ENCODE measurements at regions not wholly inside any gene's neighbourhood (a gene's known extent, or its start where the extent isn't known, plus 50 kb on each side); places are given as distances from the start of the nearest gene placed in this dataset.

GRCh38 chr5:33260098-33260497 is 180.7 kb upstream of the TARS1 start:
- H3K27ac ChIP-seq, result no peak overlapping the region
- no peaks in the 10 kb centered on the region for H3K4me1 ChIP-seq
- no peak for DNase-seq (ENCODE audit: low spot score in 2 of 2)
- H3K4me3 ChIP-seq, result no peak overlapping the region
- H3K9me3 ChIP-seq, result no peaks in the 10 kb centered on the region
- WGBS, result 93% methylated on average over 2 of the region's 2 CpGs
- TF ChIP-seq EP300 (IDR thresholded peaks at IDR 0.05) (no peak), POLR2A (IDR thresholded peaks at IDR 0.05) (no peak), POLR2AphosphoS5 (IDR thresholded peaks at IDR 0.05) (no peak), CTCF (IDR thresholded peaks at IDR 0.05) (no peak)
- H3K36me3 ChIP-seq, result no peaks in the 10 kb centered on the region
- no peaks in the 10 kb centered on the region for H3K27me3 ChIP-seq

DNA sequence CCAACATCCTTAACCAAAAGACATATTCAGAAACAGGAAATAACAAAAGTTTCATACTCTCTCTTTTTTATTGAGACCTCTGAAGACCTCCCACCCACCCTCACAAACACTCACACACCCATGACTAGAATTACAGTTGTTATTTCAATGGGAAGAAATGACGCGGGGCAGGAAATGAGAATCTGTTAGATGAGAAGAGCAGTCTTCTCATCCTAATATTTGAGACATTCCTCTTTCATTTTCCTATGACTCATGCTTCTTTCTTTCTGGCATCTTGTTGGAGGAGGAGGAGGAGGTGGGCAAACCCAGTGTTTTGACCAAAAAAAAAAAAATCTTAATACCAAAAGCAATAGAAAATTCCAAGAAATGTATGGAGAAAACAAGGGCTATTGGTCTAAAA is 179.5 kb upstream of the TARS1 start:
- WGBS, result 61% methylated on average over 2 of the region's 2 CpGs

DNA sequence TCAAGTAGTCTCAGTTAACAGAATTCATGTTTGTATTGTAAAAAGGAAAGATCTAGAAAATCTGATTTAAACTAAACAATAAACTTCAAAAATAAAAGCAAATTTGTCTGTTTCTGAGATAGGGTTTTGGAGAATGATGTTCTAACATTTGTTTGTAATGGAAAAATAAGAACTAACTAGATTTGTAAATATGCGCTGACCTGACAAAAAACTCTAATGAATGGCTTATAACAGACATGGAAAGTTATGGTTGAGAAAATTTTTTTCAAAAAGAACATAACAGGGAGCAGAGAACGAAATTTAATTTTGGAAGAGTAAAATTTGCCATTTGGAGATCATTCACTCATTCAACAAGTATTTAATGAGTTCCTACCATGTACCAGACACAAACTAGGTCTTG is 179.0 kb upstream of the TARS1 start:
- H3K9me3 ChIP-seq, result no peaks in the 10 kb centered on the region

More for the DNA sequence above, 179.5 kb upstream of the TARS1 start:
- no peak for DNase-seq (ENCODE audit: low spot score in 2 of 2)
- TF ChIP-seq POLR2AphosphoS5 (IDR thresholded peaks at IDR 0.05), result no peak
- TF ChIP-seq EP300 (IDR thresholded peaks at IDR 0.05), result no peak
- no peak for TF ChIP-seq CTCF (IDR thresholded peaks at IDR 0.05)
- no peak for TF ChIP-seq POLR2A (IDR thresholded peaks at IDR 0.05)
- Histone ChIP-seq H3K36me3 (no peaks in the 10 kb centered on the region), H3K4me1 (no peaks in the 10 kb centered on the region), H3K27ac (no peak overlapping the region), H3K9me3 (no peaks in the 10 kb centered on the region), H3K4me3 (no peak overlapping the region), H3K27me3 (no peaks in the 10 kb centered on the region)

GRCh38 chr5:33267801-33268200 is 173.0 kb upstream of the TARS1 start:
- Histone ChIP-seq H3K27ac (no peak overlapping the region), H3K36me3 (no peaks in the 10 kb centered on the region), H3K9me3 (no peaks in the 10 kb centered on the region), H3K4me1 (no peaks in the 10 kb centered on the region), H3K27me3 (no peaks in the 10 kb centered on the region), H3K4me3 (no peak overlapping the region)
- 73% methylated on average over 1 of the region's 1 CpG for WGBS
- TF ChIP-seq POLR2AphosphoS5 (IDR thresholded peaks at IDR 0.05), result no peak
- no peak for TF ChIP-seq EP300 (IDR thresholded peaks at IDR 0.05)
- no peak for TF ChIP-seq CTCF (IDR thresholded peaks at IDR 0.05)
- no peak for TF ChIP-seq POLR2A (IDR thresholded peaks at IDR 0.05)
- no peak for DNase-seq (ENCODE audit: low spot score in 2 of 2)

More for the DNA sequence above, 179.0 kb upstream of the TARS1 start:
- no peaks in the 10 kb centered on the region for H3K4me1 ChIP-seq
- no peaks in the 10 kb centered on the region for H3K27me3 ChIP-seq
- H3K27ac ChIP-seq, result no peak overlapping the region
- no peak overlapping the region for H3K4me3 ChIP-seq
- DNase-seq (ENCODE audit: low spot score in 2 of 2), result no peak
- H3K36me3 ChIP-seq, result no peaks in the 10 kb centered on the region
- WGBS, result 79% methylated on average over 2 of the region's 2 CpGs
- no peak for TF ChIP-seq POLR2A (IDR thresholded peaks at IDR 0.05)
- no peak for TF ChIP-seq CTCF (IDR thresholded peaks at IDR 0.05)
- no peak for TF ChIP-seq POLR2AphosphoS5 (IDR thresholded peaks at IDR 0.05)
- TF ChIP-seq EP300 (IDR thresholded peaks at IDR 0.05), result no peak

DNA sequence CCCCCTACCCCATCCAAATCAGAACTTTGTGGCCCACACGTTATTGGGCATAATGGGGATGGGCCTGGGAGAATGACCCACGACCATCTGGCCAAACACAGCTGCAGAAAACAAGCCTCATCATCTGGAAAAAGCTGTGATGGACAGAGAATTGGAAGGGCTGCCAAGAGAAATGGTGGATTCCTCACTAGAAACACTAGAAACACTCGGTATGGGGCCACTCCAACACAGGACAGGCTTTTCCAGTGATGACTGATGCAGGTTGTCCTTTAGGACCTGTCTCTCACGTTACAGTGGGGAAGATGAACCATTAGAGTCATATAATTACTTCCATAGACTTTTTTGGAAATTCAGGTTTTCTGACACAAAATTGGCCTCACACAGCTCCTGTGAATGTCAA is 172.4 kb upstream of the TARS1 start:
- no peaks in the 10 kb centered on the region for H3K27me3 ChIP-seq
- no peak for DNase-seq (ENCODE audit: low spot score in 2 of 2)
- WGBS, result 80% methylated on average over 4 of the region's 4 CpGs
- H3K9me3 ChIP-seq, result no peaks in the 10 kb centered on the region
- H3K4me1 ChIP-seq, result no peaks in the 10 kb centered on the region
- TF ChIP-seq CTCF (IDR thresholded peaks at IDR 0.05), result no peak
- no peak overlapping the region for H3K4me3 ChIP-seq
- H3K27ac ChIP-seq, result no peak overlapping the region
- H3K36me3 ChIP-seq, result no peaks in the 10 kb centered on the region

Measured in suprapubic skin (tissue), 4 donors.